A204.1 (cell line): ENCODE measurements at regions not wholly inside any gene's neighbourhood (a gene's known extent, or its start where the extent isn't known, plus 50 kb on each side); places are given as distances from the start of the nearest gene placed in this dataset.
"Not testable (repeated sequence)": the region's sequence is repeated elsewhere in the genome, so short reads cannot be mapped to it uniquely, and the experiment has no call there.

Source experiments
- FAIRE-seq: peaks from 2 replicates; lab custom pipeline; 2012; peaks lifted over from hg19 to GRCh38; lab: Jason Lieb, UNC

DNA sequence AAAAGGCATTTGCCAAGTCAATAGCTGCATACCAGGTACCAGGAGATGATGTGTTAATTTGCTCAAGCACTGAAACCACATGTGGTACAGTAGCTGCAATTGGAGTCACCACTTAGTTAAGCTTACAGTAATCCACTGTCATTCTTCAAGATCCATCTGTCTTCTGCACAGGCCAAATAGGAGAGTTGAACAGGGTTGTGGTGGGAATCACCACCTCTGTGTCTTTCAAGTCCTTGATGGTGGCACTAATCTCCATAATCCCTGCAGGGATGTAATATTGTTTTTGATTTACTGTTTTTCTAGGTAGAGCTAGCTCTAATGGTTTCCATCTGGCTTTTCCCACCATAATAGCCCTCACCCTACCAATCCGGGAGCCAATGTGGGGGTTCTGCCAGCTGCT, 91.9 kb downstream of the FCRL5 start:
- no peak for FAIRE-seq

GRCh38 chr1:157457279-157457678, 95.0 kb downstream of the FCRL5 start:
- no peak for FAIRE-seq

DNA sequence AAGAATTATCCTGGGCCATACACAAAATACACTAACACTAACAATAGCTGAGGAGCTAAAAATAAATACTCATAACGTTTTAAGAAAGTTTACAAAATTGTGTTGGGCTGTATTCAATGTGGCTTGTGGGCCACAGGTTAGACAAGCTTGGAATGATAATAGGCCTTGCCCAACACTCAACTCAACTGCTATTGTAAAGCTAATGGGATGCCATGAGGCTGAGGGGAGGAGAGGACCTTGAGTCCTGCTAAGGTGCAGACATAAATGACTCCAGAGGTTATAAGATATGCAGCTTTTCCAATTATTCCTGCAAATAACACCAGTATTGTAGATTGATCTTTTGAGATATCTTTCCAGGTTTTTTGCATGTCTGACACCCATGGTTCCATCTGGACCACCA, 97.0 kb downstream of the FCRL5 start:
- no peak for FAIRE-seq

DNA sequence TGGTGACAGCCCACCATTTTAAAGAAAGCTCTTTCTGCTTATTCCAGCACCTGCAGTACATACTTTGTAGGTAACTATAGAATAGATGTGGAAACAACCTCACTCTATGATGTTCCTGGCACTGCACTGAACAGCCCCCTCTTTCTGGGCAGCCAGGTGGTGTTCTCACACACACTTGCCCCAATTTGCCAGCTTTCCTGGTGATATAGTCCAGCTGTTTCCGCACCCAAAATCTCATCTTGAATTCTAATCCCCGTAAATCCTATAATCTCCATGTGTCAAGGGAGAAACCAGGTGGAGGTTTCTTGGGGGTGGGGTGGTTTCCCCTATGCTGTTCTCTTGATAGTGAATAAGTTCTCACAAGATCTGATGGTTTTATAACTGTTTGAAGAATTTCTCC, 102.2 kb downstream of the FCRL5 start:
- FAIRE-seq: no peak

DNA sequence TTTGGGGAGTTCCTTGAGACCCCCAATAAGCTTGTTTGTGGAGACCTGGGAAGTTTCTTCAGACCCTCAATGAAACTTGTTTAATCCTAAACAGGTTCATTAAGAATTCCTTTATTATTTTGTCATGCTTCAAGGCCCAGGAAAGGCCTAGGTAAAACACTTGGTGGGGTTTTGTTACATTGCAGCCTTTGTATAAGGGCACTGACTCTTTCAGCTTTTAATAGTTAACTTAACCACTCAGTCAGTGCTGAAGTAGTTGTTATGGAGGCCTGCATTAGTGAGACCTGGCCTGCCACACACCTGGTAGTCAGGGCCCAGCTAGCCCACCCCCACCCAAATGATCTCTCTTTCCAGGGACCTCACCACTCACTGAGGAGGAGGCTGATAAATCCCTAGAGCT, 103.7 kb downstream of the FCRL5 start:
- no peak for FAIRE-seq

DNA sequence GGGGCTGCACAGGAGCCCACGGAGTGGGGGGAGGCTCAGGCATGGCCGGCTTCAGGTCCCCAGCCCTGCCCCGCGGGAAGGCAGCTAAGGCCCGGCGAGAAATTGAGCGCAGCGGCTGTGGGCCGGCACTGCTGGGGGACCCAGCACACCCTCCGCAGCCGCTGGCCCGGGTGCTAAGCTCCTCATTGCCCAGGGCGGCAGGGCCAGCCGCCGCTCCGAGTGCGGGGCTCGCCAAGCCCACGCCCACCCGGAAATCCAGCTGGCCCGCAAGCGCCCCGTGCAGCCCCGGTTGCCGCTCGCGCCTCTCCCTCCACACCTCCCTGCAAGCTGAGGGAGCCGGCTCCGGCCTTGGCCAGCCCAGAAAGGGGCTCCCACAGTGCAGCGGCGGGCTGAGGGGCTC, 106.0 kb downstream of the FCRL5 start:
- FAIRE-seq: not testable (repeated sequence)

- not testable (repeated sequence) for FAIRE-seq
Measured at GRCh38 chr1:157445616-157446140, 106.6 kb downstream of the FCRL5 start.

DNA sequence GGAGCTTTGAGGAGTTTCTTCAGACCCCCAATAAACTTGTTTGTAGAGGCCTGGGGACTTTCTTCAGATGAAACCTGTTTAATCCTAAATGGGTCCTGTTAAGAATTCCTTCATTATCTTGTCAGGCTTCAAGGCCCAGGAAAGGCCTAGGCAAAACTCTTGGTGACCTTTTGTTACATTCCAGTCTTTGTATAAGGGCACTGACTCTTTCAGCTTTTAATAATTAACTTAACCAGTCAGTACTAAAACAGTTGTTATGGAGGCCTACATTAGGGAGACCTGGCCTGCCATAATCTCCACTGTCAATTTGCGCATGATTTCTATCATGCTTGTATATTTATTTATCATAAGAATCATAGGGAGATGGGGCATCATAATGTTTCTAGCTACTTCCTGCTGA, 110.2 kb downstream of the FCRL5 start:
- no peak for FAIRE-seq

DNA sequence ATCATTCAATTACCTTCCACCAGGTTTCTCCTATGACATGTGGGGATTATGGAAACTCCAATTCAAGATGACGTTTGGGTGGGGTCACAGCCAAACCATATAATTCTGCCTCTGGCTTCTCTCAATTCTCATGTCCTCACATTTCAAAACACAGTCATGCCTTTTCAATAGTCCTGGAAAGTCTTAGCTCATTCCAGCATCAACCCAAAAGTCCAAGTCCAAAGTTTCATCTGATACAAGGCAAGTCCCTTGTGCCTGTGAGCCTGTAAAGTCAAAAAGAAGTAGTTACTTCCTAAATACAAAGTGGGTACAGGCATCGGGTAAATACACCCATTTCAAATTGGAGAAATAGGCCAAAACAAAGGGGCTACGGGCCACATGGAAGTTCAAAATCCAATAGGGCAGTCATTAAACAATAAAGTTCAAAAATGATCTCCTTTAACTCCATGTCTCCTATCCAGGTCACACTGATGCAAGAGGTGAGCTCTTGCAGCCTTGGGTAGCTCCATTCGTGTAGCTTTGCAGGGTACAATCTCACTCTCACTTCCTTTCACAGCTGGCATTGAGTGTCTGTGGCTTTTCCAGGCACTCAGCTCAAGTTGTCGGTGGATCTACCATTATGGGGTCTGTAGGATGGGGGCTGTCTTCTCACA, 112.9 kb downstream of the FCRL5 start:
- no peak for FAIRE-seq

DNA sequence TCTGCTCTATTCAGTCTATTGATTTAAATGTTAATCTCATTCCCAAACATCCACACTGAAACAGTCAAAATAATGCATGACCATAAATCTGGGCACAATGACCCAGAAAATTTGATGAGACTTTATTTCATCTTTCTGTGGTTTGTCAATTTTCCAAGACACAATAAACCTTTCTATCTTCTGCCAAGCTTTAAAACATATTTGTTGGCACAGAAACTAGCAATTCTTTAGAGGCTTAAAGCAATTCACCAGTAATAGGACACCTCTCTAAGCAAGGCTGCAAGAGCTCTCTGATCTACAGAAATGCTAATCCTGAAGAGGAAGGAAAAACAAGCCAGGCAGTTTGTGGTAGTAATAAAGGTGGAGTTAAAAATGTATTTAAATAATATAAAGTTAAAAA, 113.7 kb downstream of the FCRL5 start:
- FAIRE-seq: no peak

DNA sequence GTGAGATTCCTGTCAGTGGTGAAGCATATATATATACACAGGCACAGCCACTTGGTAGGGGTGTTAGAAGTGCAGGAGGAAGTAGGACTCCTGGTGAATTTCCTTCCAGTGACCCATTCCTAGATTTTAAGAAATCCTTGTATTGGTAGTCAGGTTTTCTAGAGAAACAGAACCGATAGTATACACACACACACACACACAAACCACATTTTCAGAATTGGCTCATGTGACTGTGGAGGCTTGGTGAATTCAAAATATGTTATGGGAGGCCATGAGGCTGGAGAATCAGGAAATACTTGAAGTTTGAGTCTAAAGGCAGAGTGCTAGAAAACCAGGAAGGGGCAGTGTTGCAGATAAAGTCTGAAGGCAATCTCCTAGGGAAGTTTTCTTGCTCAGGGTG, 114.2 kb downstream of the FCRL5 start:
- FAIRE-seq: no peak

DNA sequence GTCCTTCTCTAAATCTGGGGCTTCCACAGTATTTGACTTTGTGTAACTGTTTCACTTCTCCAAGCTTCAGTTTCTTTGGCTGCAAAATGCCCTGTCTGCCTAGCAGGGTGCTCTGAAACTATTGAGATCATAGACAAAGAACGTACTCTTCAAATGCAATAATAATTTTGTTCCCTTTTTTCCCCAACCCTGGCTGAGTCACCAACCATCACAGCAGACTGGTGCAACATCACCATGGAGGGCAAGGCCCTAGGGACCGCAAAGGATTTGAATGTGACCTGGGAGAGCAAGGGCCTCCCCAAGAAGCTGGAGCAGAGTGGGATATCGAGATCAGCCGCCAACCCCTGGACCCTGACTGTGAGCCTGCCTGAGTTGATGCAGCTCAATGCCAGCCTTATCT, 115.0 kb downstream of the FCRL5 start:
- FAIRE-seq: no peak

DNA sequence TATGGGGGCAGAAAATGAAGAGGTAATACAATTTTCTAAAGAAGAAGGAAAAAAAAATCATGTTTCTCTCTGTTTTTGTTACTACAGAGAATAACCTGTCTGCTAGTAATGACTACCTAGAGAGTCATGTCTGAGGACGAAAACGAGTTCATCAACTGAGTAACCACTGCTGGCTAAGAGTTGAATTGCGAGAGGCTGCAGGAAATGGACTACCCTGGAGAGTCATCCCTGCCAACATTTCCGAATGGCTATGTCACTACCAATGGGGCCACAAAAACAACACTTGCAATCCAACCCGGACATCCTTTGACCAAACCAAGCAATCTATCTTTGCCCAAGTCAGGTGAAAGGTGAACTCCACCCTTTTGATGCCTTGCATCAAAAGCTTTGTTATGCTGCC, 120.6 kb downstream of the FCRL5 start:
- FAIRE-seq: no peak

DNA sequence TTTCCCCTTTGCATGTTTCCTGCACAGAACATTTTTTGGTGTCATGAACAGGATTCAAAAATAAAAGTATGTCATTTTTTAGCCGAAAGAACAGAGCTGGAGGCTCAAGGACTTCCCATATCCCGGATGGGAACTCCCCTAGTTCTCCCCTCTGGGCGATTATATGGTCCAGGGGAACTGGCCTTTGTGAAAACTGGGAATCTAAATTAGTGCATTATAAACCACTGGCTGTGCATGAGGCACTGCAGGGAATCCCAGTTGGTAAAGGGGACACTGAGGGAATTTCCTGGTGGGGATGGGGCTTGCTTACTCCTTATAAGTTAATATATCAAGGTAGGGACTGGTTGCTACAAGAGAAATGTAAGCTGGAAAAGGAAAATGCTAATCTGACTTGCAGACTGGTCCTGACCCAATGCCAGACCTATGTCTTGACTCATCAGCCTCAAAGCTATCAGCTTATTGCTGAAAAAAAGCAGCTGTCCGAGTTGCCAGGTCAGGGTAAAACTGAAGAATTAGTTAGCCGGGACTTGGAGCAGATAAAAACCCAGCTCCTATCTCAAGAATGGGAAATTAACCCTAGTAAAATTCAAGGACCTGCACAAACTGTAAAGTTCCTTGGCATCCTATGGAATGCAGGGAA, 122.6 kb downstream of the FCRL5 start:
- FAIRE-seq: no peak

DNA sequence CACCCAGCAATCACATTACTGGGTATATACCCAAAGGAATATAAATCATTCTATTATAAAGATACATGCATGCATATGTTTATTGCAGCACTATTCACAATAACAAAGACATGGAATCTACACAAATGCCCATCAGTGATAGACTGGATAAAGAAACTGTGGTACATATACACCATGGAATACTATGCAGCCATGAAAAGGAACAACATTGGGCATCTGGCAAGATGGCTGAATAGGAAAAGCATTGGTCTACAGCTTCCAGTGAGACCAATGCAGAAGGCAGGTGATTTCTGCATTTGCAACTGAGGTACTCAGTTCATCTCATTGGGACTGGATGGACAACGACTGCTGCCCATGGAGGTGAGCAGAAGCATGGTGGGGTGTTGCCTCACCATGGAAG, 128.6 kb downstream of the FCRL5 start:
- FAIRE-seq: not testable (repeated sequence)

- no peak for FAIRE-seq
Measured at GRCh38 chr1:157419845-157420542, 132.3 kb downstream of the FCRL5 start.

DNA sequence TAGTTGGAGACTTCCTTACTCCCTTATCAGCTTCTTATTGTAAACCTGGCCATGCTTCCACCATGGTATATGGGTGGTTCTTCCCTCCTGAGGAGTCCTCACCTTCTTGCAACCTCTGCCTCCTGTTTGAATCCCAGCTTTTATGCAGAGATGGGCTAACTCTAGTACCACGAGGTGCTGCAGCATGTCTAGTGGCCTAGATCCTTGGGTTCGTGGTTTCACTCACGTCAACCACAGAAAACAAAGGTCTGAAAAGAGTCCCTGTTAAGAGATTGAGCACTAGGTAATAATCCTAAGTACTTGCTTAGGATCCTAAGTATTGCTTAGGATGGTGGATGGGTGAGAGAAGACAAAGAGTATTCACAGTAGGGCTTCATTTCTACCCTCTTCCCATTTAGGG, 133.7 kb downstream of the FCRL5 start:
- no peak for FAIRE-seq

DNA sequence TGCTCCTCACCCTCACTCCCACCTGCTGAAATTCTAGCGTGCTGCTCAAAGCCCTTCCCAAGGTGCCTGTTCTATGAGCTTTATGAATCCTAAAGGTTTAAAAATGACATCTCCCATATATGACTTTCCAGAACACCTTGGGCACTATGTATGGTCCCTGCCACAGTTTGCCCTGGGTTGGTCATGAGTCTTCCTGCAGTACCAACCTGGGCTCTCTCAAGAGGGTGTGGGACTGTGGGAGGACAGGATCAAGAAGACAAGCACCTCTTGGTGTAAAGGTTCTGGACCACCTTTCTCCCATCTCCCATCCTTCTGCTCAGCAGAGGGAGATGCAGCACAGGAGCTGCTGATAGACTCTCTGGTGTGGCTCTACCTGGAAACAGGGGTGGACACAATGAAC, 134.1 kb downstream of the FCRL5 start:
- no peak for FAIRE-seq

GRCh38 chr1:157415661-157416060, 136.7 kb downstream of the FCRL5 start:
- FAIRE-seq: no peak

DNA sequence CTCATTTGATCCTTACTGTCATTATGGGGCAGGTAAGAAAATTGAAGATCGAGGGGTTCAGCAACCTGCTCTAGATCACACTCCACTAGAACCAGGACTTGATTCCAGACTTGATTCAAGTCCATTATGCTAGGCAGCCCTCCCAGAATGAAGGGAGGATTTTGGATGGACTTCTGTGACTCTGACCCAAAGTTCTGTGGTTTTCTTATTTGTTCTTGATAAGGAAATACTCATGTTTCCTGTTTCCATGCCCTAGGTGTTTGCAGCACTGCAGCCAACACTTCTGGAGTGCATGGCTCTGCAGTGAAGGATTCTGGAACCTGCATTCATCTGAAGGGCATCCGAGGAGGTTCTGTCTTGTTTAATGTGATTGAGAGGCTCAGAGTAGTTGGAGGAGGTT, 140.0 kb downstream of the FCRL5 start:
- FAIRE-seq: no peak

DNA sequence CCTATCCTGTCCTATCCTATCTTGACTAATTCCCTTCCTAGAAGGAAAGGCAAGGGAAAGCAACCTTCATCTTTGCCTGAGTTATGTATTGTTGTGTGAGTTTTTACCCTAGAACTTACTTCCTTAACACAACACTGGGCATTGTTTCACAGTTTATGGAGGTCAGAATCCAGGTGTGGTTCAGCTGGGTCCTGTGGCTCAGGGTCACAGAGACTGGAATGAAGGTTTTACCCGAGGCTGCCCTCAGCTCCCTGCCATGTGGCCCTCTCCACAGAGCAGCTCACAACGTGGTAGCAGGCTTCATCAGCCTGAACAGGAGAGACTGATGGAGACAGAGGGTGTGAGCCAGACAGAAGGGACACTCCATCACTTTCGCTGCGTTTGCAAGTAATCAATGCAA, 140.5 kb downstream of the FCRL5 start:
- no peak for FAIRE-seq

- no peak for FAIRE-seq
Measured at GRCh38 chr1:157411064-157411463, 141.3 kb downstream of the FCRL5 start.

DNA sequence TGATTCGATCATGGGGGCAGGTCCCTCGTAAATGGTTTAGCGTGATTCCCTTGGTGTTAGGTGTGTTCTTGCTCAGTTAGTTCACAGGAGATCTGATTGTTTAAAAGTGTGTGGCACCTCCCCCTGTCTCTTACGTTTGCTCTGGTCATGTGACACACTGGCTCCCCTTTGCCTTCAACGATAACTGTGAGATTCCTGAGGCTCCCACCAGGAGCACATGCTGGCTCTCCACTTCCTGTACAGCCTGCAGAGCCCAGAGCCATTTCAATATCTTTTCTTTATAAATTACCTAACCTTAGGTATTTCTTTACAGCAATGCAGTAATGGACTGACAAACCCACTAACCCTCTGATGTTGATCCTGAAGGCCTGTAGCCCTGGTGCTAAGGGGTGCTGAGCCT, 141.9 kb downstream of the FCRL5 start:
- no peak for FAIRE-seq

GRCh38 chr1:157409927-157410326, 142.4 kb downstream of the FCRL5 start:
- no peak for FAIRE-seq
